ENCODE measurements at regions not wholly inside any gene's neighbourhood (a gene's known extent, or its start where the extent isn't known, plus 50 kb on each side); places are given as distances from the start of the nearest gene placed in this dataset.

- TF ChIP-seq, protein P1, sequence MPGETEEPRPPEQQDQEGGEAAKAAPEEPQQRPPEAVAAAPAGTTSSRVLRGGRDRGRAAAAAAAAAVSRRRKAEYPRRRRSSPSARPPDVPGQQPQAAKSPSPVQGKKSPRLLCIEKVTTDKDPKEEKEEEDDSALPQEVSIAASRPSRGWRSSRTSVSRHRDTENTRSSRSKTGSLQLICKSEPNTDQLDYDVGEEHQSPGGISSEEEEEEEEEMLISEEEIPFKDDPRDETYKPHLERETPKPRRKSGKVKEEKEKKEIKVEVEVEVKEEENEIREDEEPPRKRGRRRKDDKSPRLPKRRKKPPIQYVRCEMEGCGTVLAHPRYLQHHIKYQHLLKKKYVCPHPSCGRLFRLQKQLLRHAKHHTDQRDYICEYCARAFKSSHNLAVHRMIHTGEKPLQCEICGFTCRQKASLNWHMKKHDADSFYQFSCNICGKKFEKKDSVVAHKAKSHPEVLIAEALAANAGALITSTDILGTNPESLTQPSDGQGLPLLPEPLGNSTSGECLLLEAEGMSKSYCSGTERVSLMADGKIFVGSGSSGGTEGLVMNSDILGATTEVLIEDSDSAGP (CRISPR knock-in tag; IDR thresholded peaks at IDR 0.05; ENCODE audit: borderline replicate concordance): no peak
- TF ChIP-seq HNRNPLL (IDR thresholded peaks at IDR 0.05; ENCODE audit: low read depth, low read length, poor library complexity, severe bottlenecking): no peak
- TF ChIP-seq PRMT3 (CRISPR knock-in tag; IDR thresholded peaks at IDR 0.05; ENCODE audit: borderline replicate concordance, low read depth): no peak
- no peak for TF ChIP-seq GATAD1 (CRISPR knock-in tag; IDR thresholded peaks at IDR 0.05)
- no peak for TF ChIP-seq ATF1 (CRISPR knock-in tag; IDR thresholded peaks at IDR 0.05)
- TF ChIP-seq NFRKB (IDR thresholded peaks at IDR 0.05): no peak
- no peak for TF ChIP-seq ZNF878 (CRISPR knock-in tag; IDR thresholded peaks at IDR 0.05)
- no peak for TF ChIP-seq TSC22D2 (CRISPR knock-in tag; IDR thresholded peaks at IDR 0.05; ENCODE audit: borderline replicate concordance)
Observed at GRCh38 chr4:125826801-125827695, 512.3 kb downstream of the FAT4 start (continued).

GRCh38 chr4:125827696-125828052 lies 512.9 kb downstream of the FAT4 start:
- no peaks in the 10 kb centered on the region for H3K9me3 ChIP-seq (ENCODE audit: low read length)
- no peak for ATAC-seq
- in situ Hi-C loops (cut with HindIII; ENCODE audit: extremely low pct_ligation_motif_present, low pct_unique_long_range_greater_than_20kb): no loop called here
- no peaks in the 10 kb centered on the region for H4K20me1 ChIP-seq (ENCODE audit: insufficient read depth, low read length)
- intact Hi-C loops (cut with micrococcal nuclease; ENCODE audit: unreplicated experiment): no loop called here
- no peak overlapping the region for H3K4me2 ChIP-seq (ENCODE audit: low read depth, low read length)
- H3K79me2 ChIP-seq (ENCODE audit: insufficient read depth, low read length): no peaks in the 10 kb centered on the region
- H3K27me3 ChIP-seq (ENCODE audit: control insufficient read depth in 1 of 2, insufficient read depth in 2 of 2, low read length in 2 of 2): no peaks in the 10 kb centered on the region
- H3K9ac ChIP-seq (ENCODE audit: insufficient read depth, low read depth, low read length): no peak overlapping the region
- TF ChIP-seq TFAP4 (IDR thresholded peaks at IDR 0.05; ENCODE audit: borderline replicate concordance, low read depth) (no peak), SNRNP70 (IDR thresholded peaks at IDR 0.05; ENCODE audit: low read depth, low read length) (no peak), ATRX (CRISPR knock-in tag; IDR thresholded peaks at IDR 0.05; ENCODE audit: borderline replicate concordance) (no peak), ZC3H4 (CRISPR knock-in tag; IDR thresholded peaks at IDR 0.05; ENCODE audit: borderline replicate concordance) (no peak), RBAK (CRISPR knock-in tag; IDR thresholded peaks at IDR 0.05) (no peak), BRD4 (CRISPR knock-in tag; IDR thresholded peaks at IDR 0.05) (no peak), KLF11 (CRISPR knock-in tag; IDR thresholded peaks at IDR 0.05) (no peak), ZNF225 (CRISPR knock-in tag; IDR thresholded peaks at IDR 0.05) (no peak), ZBTB42 (CRISPR knock-in tag; IDR thresholded peaks at IDR 0.05) (no peak), ZSCAN20 (CRISPR knock-in tag; IDR thresholded peaks at IDR 0.05; ENCODE audit: borderline replicate concordance) (no peak), NFIB (CRISPR knock-in tag; IDR thresholded peaks at IDR 0.05; ENCODE audit: borderline replicate concordance) (no peak), ZNF790 (CRISPR knock-in tag; IDR thresholded peaks at IDR 0.05; ENCODE audit: borderline replicate concordance) (no peak)
- H2AFZ ChIP-seq (ENCODE audit: low read length): no peak overlapping the region
- no peak overlapping the region for H3K4me3 ChIP-seq (replicated peaks in 1 of 3; ENCODE audit: insufficient read depth in 1 of 3, low read depth in 2 of 3, low read length in 3 of 3)
- no TSS peak for BruUV-seq (replicated peaks)
- H3K27ac ChIP-seq (ENCODE audit: extremely low read length, insufficient read depth, low read length): no peak overlapping the region
- H3K36me3 ChIP-seq (replicated peaks in 1 of 2; ENCODE audit: control insufficient read depth in 1 of 2, insufficient read depth in 2 of 2, low read length in 2 of 2): no peaks in the 10 kb centered on the region
- ChIA-PET CTCF (ENCODE audit: low intra/inter-chr PET ratio, low total read pairs) (no interaction called here), POLR2A (no interaction called here)
- DNase-seq (ENCODE audit: low spot score): no peak
- no peak for FAIRE-seq
- no peaks in the 10 kb centered on the region for H3K4me1 ChIP-seq (ENCODE audit: insufficient read depth, low read length)
